ENCODE measurements at regions not wholly inside any gene's neighbourhood (a gene's known extent, or its start where the extent isn't known, plus 50 kb on each side); places are given as distances from the start of the nearest gene placed in this dataset.

- Mint-ChIP-seq H3K36me3 (ENCODE audit: low read depth) (no peaks in the 10 kb centered on the region), H3K27ac (no peak overlapping the region), H3K4me1 (no peaks in the 10 kb centered on the region), H3K4me3 (no peak overlapping the region), H3K27me3 (ENCODE audit: low read depth) (no peaks in the 10 kb centered on the region), H3K9me3 (peaks cover 8% of the 10 kb centered on the region)
- no peak for TF ChIP-seq CTCF (IDR thresholded peaks at IDR 0.05; ENCODE audit: unreplicated experiment in 3 of 3)
Observed at GRCh38 chr5:28174691-28175090, 1136.3 kb upstream of the CDH9 start.

DNA sequence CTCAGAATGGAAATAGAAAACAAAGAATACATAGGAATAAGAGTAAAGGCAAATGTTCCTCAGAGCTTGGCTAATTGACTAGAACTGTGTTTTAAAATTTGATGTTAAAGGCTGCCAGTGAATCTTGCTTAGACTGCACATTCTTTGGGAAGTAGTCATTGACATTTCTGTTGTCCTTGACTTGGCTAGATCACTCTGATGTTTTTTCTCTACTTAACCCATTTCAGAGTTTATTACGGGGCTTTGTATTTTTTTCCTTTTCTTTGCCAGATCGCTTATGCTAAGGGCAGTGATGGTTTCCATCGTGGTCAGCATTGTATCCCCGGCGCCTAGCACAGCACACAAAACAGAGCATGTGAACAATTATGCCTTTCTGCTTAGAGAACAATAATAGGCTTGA lies 1126.7 kb upstream of the CDH9 start:
- H3K27me3 Mint-ChIP-seq (ENCODE audit: low read depth), result no peaks in the 10 kb centered on the region
- peaks cover 3% of the 10 kb centered on the region for H3K9me3 Mint-ChIP-seq
- H3K4me1 Mint-ChIP-seq, result peaks cover 16% of the 10 kb centered on the region
- no peak for TF ChIP-seq CTCF (IDR thresholded peaks at IDR 0.05; ENCODE audit: unreplicated experiment in 3 of 3)
- peak overlapping the region; percentile 86 to 90 (median 87) for H3K27ac Mint-ChIP-seq
- H3K4me3 Mint-ChIP-seq, result no peak overlapping the region
- no peaks in the 10 kb centered on the region for H3K36me3 Mint-ChIP-seq (ENCODE audit: low read depth)

- H3K4me3 Mint-ChIP-seq, result no peak overlapping the region
- peaks cover 16% of the 10 kb centered on the region for H3K4me1 Mint-ChIP-seq
- TF ChIP-seq CTCF (IDR thresholded peaks at IDR 0.05; ENCODE audit: unreplicated experiment in 3 of 3), result no peak
- H3K27ac Mint-ChIP-seq, result peak overlapping the region; percentile 50 to 86 (median 84)
- no peaks in the 10 kb centered on the region for H3K27me3 Mint-ChIP-seq (ENCODE audit: low read depth)
- H3K36me3 Mint-ChIP-seq (ENCODE audit: low read depth), result no peaks in the 10 kb centered on the region
- no peaks in the 10 kb centered on the region for H3K9me3 Mint-ChIP-seq
Observed at GRCh38 chr5:28164568-28164967, 1126.2 kb upstream of the CDH9 start.

- TF ChIP-seq CTCF (IDR thresholded peaks at IDR 0.05; ENCODE audit: unreplicated experiment in 3 of 3), result no peak
- Mint-ChIP-seq H3K4me1 (no peaks in the 10 kb centered on the region), H3K9me3 (peaks cover 2% of the 10 kb centered on the region), H3K27me3 (ENCODE audit: low read depth) (no peaks in the 10 kb centered on the region), H3K4me3 (no peak overlapping the region), H3K36me3 (ENCODE audit: low read depth) (no peaks in the 10 kb centered on the region), H3K27ac (no peak overlapping the region)
Observed at GRCh38 chr5:28156981-28157380, 1118.6 kb upstream of the CDH9 start.

DNA sequence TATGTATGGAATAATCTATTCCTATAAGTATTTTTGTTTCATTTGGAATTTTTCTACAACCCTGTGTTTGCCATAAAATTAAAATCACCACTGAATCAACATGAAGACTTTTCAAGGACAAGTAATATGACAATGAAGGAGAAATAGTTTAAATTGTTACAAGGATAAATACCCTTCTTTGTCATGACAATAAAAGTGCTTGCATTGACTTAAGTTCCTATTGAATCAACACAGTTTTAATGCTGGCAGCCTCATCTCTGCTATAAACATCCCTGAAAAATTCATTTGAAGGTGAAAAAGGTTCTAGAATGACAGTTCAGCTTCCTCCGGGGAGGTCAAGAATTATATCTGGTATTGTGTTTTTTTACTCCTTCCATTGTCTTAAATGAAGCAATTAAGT lies 1105.1 kb upstream of the CDH9 start:
- H3K27ac Mint-ChIP-seq, result no peak overlapping the region
- no peak overlapping the region for H3K4me3 Mint-ChIP-seq
- no peaks in the 10 kb centered on the region for H3K27me3 Mint-ChIP-seq (ENCODE audit: low read depth)
- no peaks in the 10 kb centered on the region for H3K36me3 Mint-ChIP-seq (ENCODE audit: low read depth)
- H3K9me3 Mint-ChIP-seq, result no peaks in the 10 kb centered on the region
- H3K4me1 Mint-ChIP-seq, result no peaks in the 10 kb centered on the region
- TF ChIP-seq CTCF (IDR thresholded peaks at IDR 0.05; ENCODE audit: unreplicated experiment in 3 of 3), result no peak

DNA sequence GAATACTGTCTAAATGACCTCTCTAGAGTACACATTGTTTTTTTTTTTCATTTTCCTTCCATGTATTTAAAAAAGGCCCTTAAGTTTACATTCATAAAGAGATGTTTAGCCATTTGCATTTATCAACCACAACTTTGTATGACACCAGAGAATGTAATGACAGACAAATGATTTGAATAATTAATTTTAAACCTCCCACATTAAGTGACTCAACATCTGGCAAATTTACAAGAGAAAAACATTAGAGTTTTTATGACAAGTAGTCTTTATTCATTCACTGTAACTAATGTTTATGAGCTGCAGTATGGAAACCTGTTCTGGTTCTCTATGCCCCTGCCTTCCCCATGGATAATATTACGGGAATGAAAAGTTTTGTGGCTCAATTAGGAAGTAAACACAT lies 1093.8 kb upstream of the CDH9 start:
- no peaks in the 10 kb centered on the region for H3K4me1 Mint-ChIP-seq
- no peaks in the 10 kb centered on the region for H3K36me3 Mint-ChIP-seq (ENCODE audit: low read depth)
- H3K27ac Mint-ChIP-seq, result peak overlapping the region in 2 of 3 experiments; percentile 3 to 43
- TF ChIP-seq CTCF (IDR thresholded peaks at IDR 0.05; ENCODE audit: unreplicated experiment in 3 of 3), result no peak
- no peaks in the 10 kb centered on the region for H3K9me3 Mint-ChIP-seq
- no peak overlapping the region for H3K4me3 Mint-ChIP-seq
- H3K27me3 Mint-ChIP-seq (ENCODE audit: low read depth), result no peaks in the 10 kb centered on the region

All from nephron (organoid).